H9 (cell line): ENCODE measurements at regions not wholly inside any gene's neighbourhood (a gene's known extent, or its start where the extent isn't known, plus 50 kb on each side); places are given as distances from the start of the nearest gene placed in this dataset.

Source experiments
- DNase-seq: peaks from one replicate; pipeline ENCODE4 v3.0.0-alpha.2; 2017
- H2AFZ ChIP-seq: one replicate; pipeline ENCODE4 v1.6.1; 2013; ENCODE audit warnings: mild to moderate bottlenecking, low read length, control low read depth, moderate library complexity
- H2AK5ac ChIP-seq: 2 replicates; pipeline ENCODE4 v1.6.1; 2013; ENCODE audit warnings: low read length, control low read depth, mixed read lengths; ENCODE audit not compliant: insufficient read length
- H2BK120ac ChIP-seq: one replicate; pipeline ENCODE4 v1.6.1; 2013; ENCODE audit warnings: low read depth, mild to moderate bottlenecking, low read length, control low read depth, inconsistent platforms; ENCODE audit not compliant: poor library complexity, severe bottlenecking
- H2BK12ac ChIP-seq: 2 replicates; pipeline ENCODE4 v1.6.1; 2013; ENCODE audit warnings: low read length, control low read depth, mixed read lengths, low read depth; ENCODE audit not compliant: insufficient read length
- H2BK15ac ChIP-seq: 2 replicates; pipeline ENCODE4 v1.6.1; 2013; ENCODE audit warnings: low read depth, low read length, control low read depth
- H2BK20ac ChIP-seq: one replicate; pipeline ENCODE4 v1.6.1; 2013; ENCODE audit warnings: low read depth, mild to moderate bottlenecking, low read length, control low read depth, inconsistent platforms; ENCODE audit not compliant: poor library complexity, severe bottlenecking
- H2BK5ac ChIP-seq: 2 replicates; pipeline ENCODE4 v1.6.1; 2013; ENCODE audit warnings: low read length, control low read depth, mixed read lengths; ENCODE audit not compliant: insufficient read length
- H3K14ac ChIP-seq: 2 replicates; pipeline ENCODE4 v1.6.1; 2013; ENCODE audit warnings: low read length, control low read depth; ENCODE audit not compliant: insufficient read depth
- H3K18ac ChIP-seq: 2 replicates; pipeline ENCODE4 v1.6.1; 2013; ENCODE audit warnings: low read depth, mild to moderate bottlenecking, mixed read lengths, low read length, control low read depth; ENCODE audit not compliant: insufficient read length
- H3K23ac ChIP-seq: 2 replicates; pipeline ENCODE4 v1.6.1; 2013; ENCODE audit warnings: low read length, control low read depth, mixed read lengths, low read depth; ENCODE audit not compliant: insufficient read length
- H3K23me2 ChIP-seq: 2 replicates; pipeline ENCODE4 v1.6.1; 2013; ENCODE audit warnings: low read depth, mild to moderate bottlenecking, mixed read lengths, low read length, control low read depth; ENCODE audit not compliant: insufficient read length, poor library complexity, severe bottlenecking
- H3K27ac ChIP-seq: 2 replicates; pipeline ENCODE4 v1.5.1; 2013; ENCODE audit warnings: low read length, control low read depth, mixed read lengths, low read depth; ENCODE audit not compliant: insufficient read length
- H3K27me3 ChIP-seq: 2 replicates; pipeline ENCODE4 v1.6.1; 2013; ENCODE audit warnings: low read length, control low read depth, inconsistent platforms; ENCODE audit not compliant: insufficient read depth
- H3K4ac ChIP-seq: 2 replicates; pipeline ENCODE4 v1.6.1; 2013; ENCODE audit warnings: low read depth, mild to moderate bottlenecking, control low read depth, inconsistent platforms, low read length, moderate library complexity
- H3K4me1 ChIP-seq: 2 replicates; pipeline ENCODE4 v1.6.1; 2013; ENCODE audit warnings: low read length, control low read depth, inconsistent platforms; ENCODE audit not compliant: insufficient read depth
- H3K4me2 ChIP-seq: 2 replicates; pipeline ENCODE4 v1.6.1; 2013; ENCODE audit warnings: low read length, control low read depth, mixed read lengths; ENCODE audit not compliant: insufficient read length, insufficient read depth
- H3K56ac ChIP-seq: 2 replicates; pipeline ENCODE4 v1.6.1; 2013; ENCODE audit warnings: low read depth, mild to moderate bottlenecking, mixed read lengths, low read length, control low read depth; ENCODE audit not compliant: insufficient read length
- H3K79me1 ChIP-seq: 2 replicates; pipeline ENCODE4 v1.6.1; 2013; ENCODE audit warnings: low read depth, mild to moderate bottlenecking, moderate library complexity, low read length, control low read depth, inconsistent platforms; ENCODE audit not compliant: insufficient read depth, poor library complexity, severe bottlenecking
- H3K79me2 ChIP-seq: 2 replicates; pipeline ENCODE4 v1.6.1; 2013; ENCODE audit warnings: low read length, control low read depth, inconsistent platforms; ENCODE audit not compliant: insufficient read depth
- H3K9ac ChIP-seq: 2 replicates; pipeline ENCODE4 v1.6.1; 2013; ENCODE audit warnings: low read length, control low read depth, mixed read lengths; ENCODE audit not compliant: insufficient read length; ENCODE audit errors: extremely low read depth
- H3K9me3 ChIP-seq: one replicate; pipeline ENCODE4 v1.6.1; 2013; ENCODE audit warnings: low read depth, low read length, inconsistent platforms; ENCODE audit not compliant: control insufficient read depth
- H3T11ph ChIP-seq: one replicate; pipeline ENCODE4 v1.6.1; 2013; ENCODE audit warnings: mild to moderate bottlenecking, low read length, control low read depth, inconsistent platforms
- H4K20me1 ChIP-seq: one replicate; pipeline ENCODE4 v1.6.1; 2013; ENCODE audit not compliant: control insufficient read depth, insufficient read length, insufficient read depth
- H4K5ac ChIP-seq: 2 replicates; pipeline ENCODE4 v1.6.1; 2013; ENCODE audit warnings: low read depth, mild to moderate bottlenecking, mixed read lengths, low read length, control low read depth; ENCODE audit not compliant: insufficient read length
- H4K8ac ChIP-seq: replicated peaks from 2 replicates; pipeline ENCODE4 v1.6.1; 2013; ENCODE audit warnings: low read length, control low read depth, mixed read lengths, low read depth; ENCODE audit not compliant: insufficient read length
- H4K91ac ChIP-seq: 2 replicates; pipeline ENCODE4 v1.6.1; 2013; ENCODE audit warnings: low read depth, mild to moderate bottlenecking, moderate library complexity, mixed read lengths, low read length, control low read depth; ENCODE audit not compliant: insufficient read length
- H3K27ac Mint-ChIP-seq, 3 experiments: 2 replicates in 2 of 3; 3 replicates in 1 of 3; pipeline ENCODE4 v1.8.0; 2020 to 2021; ENCODE audit warnings: mixed read lengths in 3 of 3, mild to moderate bottlenecking in 1 of 3, moderate library complexity in 1 of 3
- H3K27me3 Mint-ChIP-seq: 2 replicates; pipeline ENCODE4 v1.8.0; 2021; ENCODE audit warnings: low read depth, mild to moderate bottlenecking, moderate library complexity, mixed read lengths
- H3K36me3 Mint-ChIP-seq, 3 experiments: 2 replicates in 2 of 3; 3 replicates in 1 of 3; pipeline ENCODE4 v1.8.0; 2020 to 2021; ENCODE audit warnings: low read depth in 3 of 3, mixed read lengths in 3 of 3; ENCODE audit not compliant: insufficient read depth in 1 of 3
- H3K4me1 Mint-ChIP-seq, 2 experiments: 2 replicates each; pipeline ENCODE4 v1.8.0; 2020; ENCODE audit warnings: mixed read lengths in 2 of 2
- H3K4me3 Mint-ChIP-seq, 2 experiments: 2 replicates in 1 of 2; 3 replicates in 1 of 2; pipeline ENCODE4 v1.8.0; 2020 to 2021; ENCODE audit warnings: mild to moderate bottlenecking in 2 of 2, mixed read lengths in 2 of 2, moderate library complexity in 1 of 2
- H3K9me3 Mint-ChIP-seq, 2 experiments: 2 replicates in 1 of 2; 3 replicates in 1 of 2; pipeline ENCODE4 v1.8.0; 2020; ENCODE audit warnings: mild to moderate bottlenecking in 2 of 2, mixed read lengths in 2 of 2, moderate library complexity in 1 of 2
- WGBS: extraction: QIAGEN DNeasy Blood & Tissue Kit; methylation state at CpG from one replicate; pipeline ENCODE4 v1.1.7; 2013; ENCODE audit warnings: missing lambda C conversion rate, low lambda C conversion rate, mixed read lengths; ENCODE audit not compliant: insufficient read length; ENCODE audit errors: extremely low coverage; 5-methylcytosine and 5-hydroxymethylcytosine counted together
- TF ChIP-seq, protein P1 (sequence below): fragments of 200-600 bp; sonication (generic); conservative IDR thresholded peaks from 3 replicates; pipeline ENCODE4 v1.8.0; 2021; ENCODE audit warnings: antibody characterized with exemption, mild to moderate bottlenecking

DNA sequence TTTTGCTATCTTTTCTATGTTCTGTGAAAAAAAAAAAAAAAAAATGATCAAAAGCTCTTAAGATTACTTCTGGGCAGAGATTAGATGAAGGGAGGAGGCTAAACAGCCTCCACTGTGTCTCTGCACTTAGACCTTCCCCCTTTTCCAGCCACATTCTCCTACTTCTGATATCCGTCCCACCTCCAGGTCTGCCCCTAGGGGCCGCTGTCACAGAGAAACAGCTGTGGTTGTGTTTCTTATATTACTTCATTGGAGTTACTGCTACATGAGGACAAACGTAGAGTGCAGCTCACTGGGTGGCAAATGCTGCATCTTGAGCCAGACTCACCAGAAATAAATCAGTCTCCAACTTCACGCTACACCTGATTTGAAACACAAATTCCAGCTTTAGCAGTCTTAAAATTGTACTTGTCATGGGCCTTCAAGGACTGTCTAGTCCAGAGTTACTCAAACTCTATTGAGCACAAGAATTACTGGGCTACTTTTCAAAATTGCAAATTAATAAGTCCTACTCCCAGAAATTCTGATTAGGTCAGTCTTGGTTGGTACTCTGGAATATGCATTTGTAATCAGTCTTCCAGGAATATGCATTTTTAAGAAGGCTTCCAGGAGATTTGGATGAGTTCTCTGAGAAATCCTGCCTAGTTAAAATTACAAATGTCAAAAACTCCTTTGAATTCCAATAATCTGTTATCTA lies 125.2 kb upstream of the PTBP2 start:
- no peak overlapping the region for H3K4me3 Mint-ChIP-seq
- no peak overlapping the region for H2AK5ac ChIP-seq

More for the DNA sequence above, 125.2 kb upstream of the PTBP2 start:
- WGBS, result no CpG with 5 or more reads among the region's 4 CpGs
- H3K4me1 ChIP-seq, result peaks cover 2% of the 10 kb centered on the region; the same call in 1 of the 2 replicates
- no peak overlapping the region for H2BK15ac ChIP-seq
- no peak overlapping the region for H3K9ac ChIP-seq
- no peak overlapping the region for H4K5ac ChIP-seq
- peaks cover 5 to 6% of the 10 kb centered on the region in 2 experiments for H3K9me3 Mint-ChIP-seq
- no peak overlapping the region for H3K14ac ChIP-seq
- H3K18ac ChIP-seq, result no peak overlapping the region
- H2BK20ac ChIP-seq, result no peak overlapping the region
- no peak overlapping the region for H2BK5ac ChIP-seq
- H3K23me2 ChIP-seq, result no peaks in the 10 kb centered on the region
- H3K27me3 Mint-ChIP-seq, result no peaks in the 10 kb centered on the region
- no peaks in the 10 kb centered on the region for H3K79me1 ChIP-seq
- H4K91ac ChIP-seq, result no peak overlapping the region
- H3K23ac ChIP-seq, result no peak overlapping the region
- no peak overlapping the region for H2AFZ ChIP-seq
- no peak overlapping the region for H4K8ac ChIP-seq
- peak; percentile 83 for DNase-seq
- H4K20me1 ChIP-seq, result no peaks in the 10 kb centered on the region
- peaks cover 27 to 38% of the 10 kb centered on the region in 2 experiments for H3K4me1 Mint-ChIP-seq
- H2BK12ac ChIP-seq, result no peak overlapping the region
- TF ChIP-seq, protein P1, sequence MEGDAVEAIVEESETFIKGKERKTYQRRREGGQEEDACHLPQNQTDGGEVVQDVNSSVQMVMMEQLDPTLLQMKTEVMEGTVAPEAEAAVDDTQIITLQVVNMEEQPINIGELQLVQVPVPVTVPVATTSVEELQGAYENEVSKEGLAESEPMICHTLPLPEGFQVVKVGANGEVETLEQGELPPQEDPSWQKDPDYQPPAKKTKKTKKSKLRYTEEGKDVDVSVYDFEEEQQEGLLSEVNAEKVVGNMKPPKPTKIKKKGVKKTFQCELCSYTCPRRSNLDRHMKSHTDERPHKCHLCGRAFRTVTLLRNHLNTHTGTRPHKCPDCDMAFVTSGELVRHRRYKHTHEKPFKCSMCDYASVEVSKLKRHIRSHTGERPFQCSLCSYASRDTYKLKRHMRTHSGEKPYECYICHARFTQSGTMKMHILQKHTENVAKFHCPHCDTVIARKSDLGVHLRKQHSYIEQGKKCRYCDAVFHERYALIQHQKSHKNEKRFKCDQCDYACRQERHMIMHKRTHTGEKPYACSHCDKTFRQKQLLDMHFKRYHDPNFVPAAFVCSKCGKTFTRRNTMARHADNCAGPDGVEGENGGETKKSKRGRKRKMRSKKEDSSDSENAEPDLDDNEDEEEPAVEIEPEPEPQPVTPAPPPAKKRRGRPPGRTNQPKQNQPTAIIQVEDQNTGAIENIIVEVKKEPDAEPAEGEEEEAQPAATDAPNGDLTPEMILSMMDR, result peak; percentile 90
- H3K4ac ChIP-seq, result no peak overlapping the region
- no peak overlapping the region for H3K56ac ChIP-seq
- H3K27ac Mint-ChIP-seq, result no peak overlapping the region; a peak in 1 of 7 replicates
- H2BK120ac ChIP-seq, result no peak overlapping the region
- H3K4me2 ChIP-seq, result no peak overlapping the region
- no peak overlapping the region for H3T11ph ChIP-seq
- H3K36me3 Mint-ChIP-seq, result peaks cover 6 to 10% (median 8%) of the 10 kb centered on the region in 3 experiments
- H3K27me3 ChIP-seq, result no peaks in the 10 kb centered on the region
- H3K9me3 ChIP-seq, result no peaks in the 10 kb centered on the region
- no peak overlapping the region for H3K27ac ChIP-seq
- H3K79me2 ChIP-seq, result no peaks in the 10 kb centered on the region
